Stomach smooth muscle (tissue), 2 donors: ENCODE measurements at regions not wholly inside any gene's neighbourhood (a gene's known extent, or its start where the extent isn't known, plus 50 kb on each side); places are given as distances from the start of the nearest gene placed in this dataset.
"Not testable (repeated sequence)": the region's sequence is repeated elsewhere in the genome, so short reads cannot be mapped to it uniquely, and the experiment has no call there.

ENCODE experiments used
- H3K27ac ChIP-seq: one replicate; pipeline ENCODE4 v1.7.0; 2013; ENCODE audit warnings: mild to moderate bottlenecking, low read length, inconsistent platforms
- H3K27me3 ChIP-seq, 2 donors: one replicate each; pipeline ENCODE4 v1.7.0; 2013; ENCODE audit warnings: low read length in 2 of 2; ENCODE audit not compliant: insufficient read depth in 2 of 2, control insufficient read depth in 1 of 2
- H3K36me3 ChIP-seq, 2 donors: one replicate each; pipeline ENCODE4 v1.7.0; 2013; ENCODE audit warnings: low read length in 2 of 2; ENCODE audit not compliant: control insufficient read depth in 2 of 2, insufficient read depth in 2 of 2
- H3K4me1 ChIP-seq: one replicate; pipeline ENCODE4 v1.7.0; 2013; ENCODE audit warnings: low read length; ENCODE audit not compliant: control insufficient read depth, insufficient read depth
- H3K4me3 ChIP-seq, 2 donors: one replicate each; pipeline ENCODE4 v1.7.0; 2013; ENCODE audit warnings: low read length in 2 of 2
- H3K9ac ChIP-seq, 2 donors: one replicate each; pipeline ENCODE4 v1.7.0; 2013; ENCODE audit warnings: low read length in 2 of 2, mild to moderate bottlenecking in 1 of 2
- H3K9me3 ChIP-seq, 2 donors: one replicate each; pipeline ENCODE4 v1.7.0; 2013; ENCODE audit warnings: low read length in 2 of 2; ENCODE audit not compliant: control insufficient read depth in 2 of 2
- donor health status: healthy.
- donor health status: Pancreatic carcinoma.

GRCh38 chr4:67332627-67333026 is 212.7 kb downstream of the CENPC start:
- H3K27ac ChIP-seq: no peak overlapping the region
- no peaks in the 10 kb centered on the region for H3K9me3 ChIP-seq
- no peak overlapping the region for H3K4me3 ChIP-seq
- H3K4me1 ChIP-seq: no peaks in the 10 kb centered on the region
- no peaks in the 10 kb centered on the region for H3K36me3 ChIP-seq
- H3K27me3 ChIP-seq: no peaks in the 10 kb centered on the region
- no peak overlapping the region for H3K9ac ChIP-seq

GRCh38 chr4:67328393-67328792 is 216.9 kb downstream of the CENPC start:
- Histone ChIP-seq H3K9me3 (no peaks in the 10 kb centered on the region), H3K9ac (no peak overlapping the region), H3K27me3 (no peaks in the 10 kb centered on the region), H3K4me3 (no peak overlapping the region), H3K4me1 (no peaks in the 10 kb centered on the region), H3K36me3 (no peaks in the 10 kb centered on the region), H3K27ac (no peak overlapping the region)

GRCh38 chr4:67328018-67328278 is 217.4 kb downstream of the CENPC start:
- no peak overlapping the region for H3K27ac ChIP-seq
- no peaks in the 10 kb centered on the region for H3K4me1 ChIP-seq
- H3K27me3 ChIP-seq: no peaks in the 10 kb centered on the region
- no peaks in the 10 kb centered on the region for H3K9me3 ChIP-seq
- no peak overlapping the region for H3K9ac ChIP-seq
- no peaks in the 10 kb centered on the region for H3K36me3 ChIP-seq
- no peak overlapping the region for H3K4me3 ChIP-seq

- H3K27ac ChIP-seq: no peak overlapping the region
- no peak overlapping the region for H3K4me3 ChIP-seq
- H3K9ac ChIP-seq: no peak overlapping the region
- H3K36me3 ChIP-seq: no peaks in the 10 kb centered on the region
- no peaks in the 10 kb centered on the region for H3K4me1 ChIP-seq
- no peaks in the 10 kb centered on the region for H3K9me3 ChIP-seq
- no peaks in the 10 kb centered on the region for H3K27me3 ChIP-seq
Measured at GRCh38 chr4:67327245-67328017, 217.9 kb downstream of the CENPC start.

- no peak overlapping the region for H3K9ac ChIP-seq
- no peaks in the 10 kb centered on the region for H3K4me1 ChIP-seq
- no peaks in the 10 kb centered on the region for H3K9me3 ChIP-seq
- H3K4me3 ChIP-seq: no peak overlapping the region
- H3K36me3 ChIP-seq: no peaks in the 10 kb centered on the region
- H3K27ac ChIP-seq: no peak overlapping the region
- H3K27me3 ChIP-seq: no peaks in the 10 kb centered on the region
Measured at GRCh38 chr4:67325791-67326190, 219.5 kb downstream of the CENPC start.

GRCh38 chr4:67320645-67321044 is 224.7 kb downstream of the CENPC start:
- H3K4me3 ChIP-seq: no peak overlapping the region
- no peaks in the 10 kb centered on the region for H3K9me3 ChIP-seq
- H3K4me1 ChIP-seq: no peaks in the 10 kb centered on the region
- no peak overlapping the region for H3K27ac ChIP-seq
- no peak overlapping the region for H3K9ac ChIP-seq
- H3K36me3 ChIP-seq: no peaks in the 10 kb centered on the region
- no peaks in the 10 kb centered on the region for H3K27me3 ChIP-seq

GRCh38 chr4:67319607-67320006 is 225.7 kb downstream of the CENPC start:
- H3K4me3 ChIP-seq, H3K27ac ChIP-seq, H3K36me3 ChIP-seq, H3K9ac ChIP-seq, H3K27me3 ChIP-seq, H3K4me1 ChIP-seq, H3K9me3 ChIP-seq: not testable (repeated sequence)

- H3K9me3 ChIP-seq, H3K27me3 ChIP-seq, H3K27ac ChIP-seq, H3K9ac ChIP-seq, H3K36me3 ChIP-seq, H3K4me1 ChIP-seq, H3K4me3 ChIP-seq: not testable (repeated sequence)
Measured at GRCh38 chr4:67300497-67301185, 244.7 kb downstream of the CENPC start.

GRCh38 chr4:67292636-67293035 is 252.7 kb downstream of the CENPC start:
- Histone ChIP-seq H3K9ac (no peak overlapping the region), H3K27me3 (no peaks in the 10 kb centered on the region), H3K4me1 (no peaks in the 10 kb centered on the region), H3K36me3 (no peaks in the 10 kb centered on the region), H3K9me3 (no peaks in the 10 kb centered on the region), H3K27ac (no peak overlapping the region), H3K4me3 (no peak overlapping the region)

- Histone ChIP-seq H3K27me3 (no peaks in the 10 kb centered on the region), H3K36me3 (no peaks in the 10 kb centered on the region), H3K4me1 (no peaks in the 10 kb centered on the region), H3K9ac (no peak overlapping the region), H3K27ac (no peak overlapping the region), H3K4me3 (no peak overlapping the region), H3K9me3 (no peaks in the 10 kb centered on the region)
Measured at GRCh38 chr4:67292045-67292444, 253.3 kb downstream of the CENPC start.

GRCh38 chr4:67291644-67292043 is 253.7 kb downstream of the CENPC start:
- H3K9me3 ChIP-seq: no peaks in the 10 kb centered on the region
- H3K36me3 ChIP-seq: no peaks in the 10 kb centered on the region
- H3K27me3 ChIP-seq: no peaks in the 10 kb centered on the region
- no peak overlapping the region for H3K9ac ChIP-seq
- no peak overlapping the region for H3K27ac ChIP-seq
- H3K4me1 ChIP-seq: no peaks in the 10 kb centered on the region
- no peak overlapping the region for H3K4me3 ChIP-seq
